ENCODE measurements at regions not wholly inside any gene's neighbourhood (a gene's known extent, or its start where the extent isn't known, plus 50 kb on each side); places are given as distances from the start of the nearest gene placed in this dataset.

DNA sequence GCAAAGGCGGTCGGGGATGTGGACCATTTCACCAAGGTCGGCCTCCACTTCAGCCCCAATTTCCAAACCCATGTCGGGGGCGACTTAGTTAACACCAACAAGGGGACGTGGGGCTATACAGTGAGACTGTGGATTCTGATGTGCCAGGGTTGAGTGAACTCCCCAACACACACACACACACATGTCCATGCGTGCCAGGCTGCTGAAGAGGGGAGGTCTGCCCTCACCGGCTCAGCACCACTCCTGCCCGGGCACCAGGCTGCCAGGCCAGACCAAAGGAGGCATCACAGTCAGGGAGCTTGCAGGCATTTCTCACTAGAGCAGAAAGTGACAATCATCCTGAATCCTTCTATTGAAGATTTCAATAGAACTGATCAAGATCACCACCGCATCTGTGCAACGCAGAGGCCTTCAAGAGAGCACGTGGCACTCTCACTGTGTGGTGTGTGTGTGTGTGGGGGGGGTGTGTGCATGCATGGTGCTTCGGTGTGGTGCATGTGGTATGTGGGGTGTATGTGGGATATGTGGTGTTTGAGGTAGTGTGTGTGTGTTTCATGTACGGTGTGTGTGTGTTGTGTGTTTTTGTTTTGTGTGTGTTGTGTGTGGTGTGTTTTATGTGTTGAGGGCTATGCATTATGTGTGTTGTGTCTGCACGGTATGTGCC, 403.5 kb upstream of the RNF32 start:
- H3K4me1 Mint-ChIP-seq (ENCODE audit: low read depth), result no peaks in the 10 kb centered on the region
- no peaks in the 10 kb centered on the region for H3K4me1 ChIP-seq (ENCODE audit: insufficient read depth, low read length)
- no peaks in the 10 kb centered on the region for H3K27me3 ChIP-seq (ENCODE audit: control insufficient read depth in 1 of 2, insufficient read depth in 2 of 2, low read length in 2 of 2)
- CTCF ChIA-PET, result no interaction called here
- peaks cover 0 to 8% of the 10 kb centered on the region in 2 experiments for H3K9me3 ChIP-seq (ENCODE audit: control insufficient read depth in 1 of 2, insufficient read depth in 1 of 2, low read length in 2 of 2)
- no peaks in the 10 kb centered on the region for H3K36me3 Mint-ChIP-seq (ENCODE audit: low read depth)
- intact Hi-C loops (cut with DNase I, micrococcal nuclease), result no loop called here
- no peak overlapping the region for H3K27ac Mint-ChIP-seq
- H3K27ac ChIP-seq (ENCODE audit: low read depth in 1 of 2, low read length in 2 of 2), result no peak overlapping the region
- peaks cover 13% of the 10 kb centered on the region for H3K27me3 Mint-ChIP-seq
- POLR2A ChIA-PET, result no interaction called here
- no peak for TF ChIP-seq CTCF (IDR thresholded peaks at IDR 0.05)
- no peak for ATAC-seq (ENCODE audit: poor library complexity)
- H3K4me3 Mint-ChIP-seq, result no peak overlapping the region
- no peaks in the 10 kb centered on the region for H3K36me3 ChIP-seq (ENCODE audit: insufficient read depth, low read length)
- DNase-seq, result no peak
- no peaks in the 10 kb centered on the region for H3K9me3 Mint-ChIP-seq
- H3K4me3 ChIP-seq (ENCODE audit: low read length), result no peak overlapping the region

- Histone ChIP-seq H3K36me3 (ENCODE audit: insufficient read depth, low read length) (no peaks in the 10 kb centered on the region), H3K4me3 (ENCODE audit: low read length) (no peak overlapping the region), H3K27me3 (ENCODE audit: control insufficient read depth in 1 of 2, insufficient read depth in 2 of 2, low read length in 2 of 2) (no peaks in the 10 kb centered on the region), H3K27ac (ENCODE audit: low read depth in 1 of 2, low read length in 2 of 2) (no peak overlapping the region), H3K9me3 (ENCODE audit: control insufficient read depth in 1 of 2, insufficient read depth in 1 of 2, low read length in 2 of 2) (peaks cover 0 to 8% of the 10 kb centered on the region in 2 experiments), H3K4me1 (ENCODE audit: insufficient read depth, low read length) (no peaks in the 10 kb centered on the region)
- no peak for DNase-seq
- Mint-ChIP-seq H3K9me3 (no peaks in the 10 kb centered on the region), H3K27me3 (peaks cover 13% of the 10 kb centered on the region), H3K4me1 (ENCODE audit: low read depth) (no peaks in the 10 kb centered on the region), H3K4me3 (no peak overlapping the region), H3K36me3 (ENCODE audit: low read depth) (no peaks in the 10 kb centered on the region), H3K27ac (no peak overlapping the region)
- intact Hi-C loops (cut with DNase I, micrococcal nuclease), result no loop called here
- ATAC-seq (ENCODE audit: poor library complexity), result no peak
- ChIA-PET CTCF (no interaction called here), POLR2A (no interaction called here)
- no peak for TF ChIP-seq CTCF (IDR thresholded peaks at IDR 0.05)
Observed at GRCh38 chr7:156236181-156236889, 404.2 kb upstream of the RNF32 start.

GRCh38 chr7:156234666-156235494, 405.7 kb upstream of the RNF32 start:
- Mint-ChIP-seq H3K27ac (no peak overlapping the region), H3K4me1 (ENCODE audit: low read depth) (no peaks in the 10 kb centered on the region), H3K9me3 (no peaks in the 10 kb centered on the region), H3K27me3 (peaks cover 13% of the 10 kb centered on the region), H3K4me3 (no peak overlapping the region), H3K36me3 (ENCODE audit: low read depth) (no peaks in the 10 kb centered on the region)
- H3K4me1 ChIP-seq (ENCODE audit: insufficient read depth, low read length), result no peaks in the 10 kb centered on the region
- peaks cover 0 to 8% of the 10 kb centered on the region in 2 experiments for H3K9me3 ChIP-seq (ENCODE audit: control insufficient read depth in 1 of 2, insufficient read depth in 1 of 2, low read length in 2 of 2)
- CTCF ChIA-PET, result no interaction called here
- no peak for ATAC-seq (ENCODE audit: poor library complexity)
- H3K36me3 ChIP-seq (ENCODE audit: insufficient read depth, low read length), result no peaks in the 10 kb centered on the region
- intact Hi-C loops (cut with DNase I, micrococcal nuclease), result no loop called here
- no peak overlapping the region for H3K4me3 ChIP-seq (ENCODE audit: low read length)
- H3K27me3 ChIP-seq (ENCODE audit: control insufficient read depth in 1 of 2, insufficient read depth in 2 of 2, low read length in 2 of 2), result no peaks in the 10 kb centered on the region
- POLR2A ChIA-PET, result no interaction called here
- no peak for DNase-seq
- no peak for TF ChIP-seq CTCF (IDR thresholded peaks at IDR 0.05)
- H3K27ac ChIP-seq (ENCODE audit: low read depth in 1 of 2, low read length in 2 of 2), result no peak overlapping the region

Measured in CD4-positive, alpha-beta T cell (primary cell).